Pulmonary artery endothelial cell (primary cell): ENCODE measurements at regions not wholly inside any gene's neighbourhood (a gene's known extent, or its start where the extent isn't known, plus 50 kb on each side); places are given as distances from the start of the nearest gene placed in this dataset.

Experiments used
- DNase-seq: peaks from one replicate; pipeline ENCODE4 v3.0.0-alpha.2; 2011; ENCODE audit warnings: low read depth, low spot score

DNA sequence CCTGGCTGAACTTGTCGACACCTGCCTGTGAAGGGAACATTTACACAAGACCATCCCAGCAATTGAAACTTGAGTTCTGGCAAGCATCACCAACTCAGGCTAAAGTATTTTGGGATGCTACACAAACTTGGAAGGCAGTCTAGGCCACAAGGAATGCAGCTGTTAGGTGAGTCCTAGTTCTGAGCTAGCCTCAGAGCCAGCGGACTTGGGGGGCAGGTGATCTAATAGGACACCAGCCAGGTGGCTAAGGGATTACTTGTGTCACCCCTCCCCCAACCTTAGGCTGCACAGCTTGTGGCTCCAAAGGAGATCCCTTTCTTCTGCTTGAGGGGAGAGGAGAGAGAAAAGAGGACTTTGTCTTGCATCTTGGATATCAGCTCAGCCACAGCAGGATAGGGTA is 62.3 kb upstream of the DKK2 start:
- no peak for DNase-seq

DNA sequence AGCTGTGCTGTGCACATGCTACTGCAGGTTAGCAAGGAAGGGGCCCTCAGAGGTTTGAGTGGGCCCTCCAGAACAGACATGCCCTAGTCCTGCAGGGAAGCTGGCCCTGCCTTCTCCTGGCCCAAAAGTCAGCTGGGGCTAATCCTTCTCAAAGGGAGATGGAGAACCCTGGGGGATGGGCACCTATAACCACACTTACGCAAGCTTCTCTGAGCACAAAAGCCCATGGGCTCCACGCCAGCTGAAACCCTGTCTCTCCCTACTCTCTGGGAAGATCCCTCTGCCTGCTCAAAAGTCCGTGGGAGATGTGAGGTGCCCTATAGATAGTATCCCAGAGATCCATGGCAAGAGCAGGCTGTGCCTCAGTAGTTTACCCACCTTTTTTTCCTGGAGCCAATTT is 58.9 kb upstream of the DKK2 start:
- no peak for DNase-seq

DNA sequence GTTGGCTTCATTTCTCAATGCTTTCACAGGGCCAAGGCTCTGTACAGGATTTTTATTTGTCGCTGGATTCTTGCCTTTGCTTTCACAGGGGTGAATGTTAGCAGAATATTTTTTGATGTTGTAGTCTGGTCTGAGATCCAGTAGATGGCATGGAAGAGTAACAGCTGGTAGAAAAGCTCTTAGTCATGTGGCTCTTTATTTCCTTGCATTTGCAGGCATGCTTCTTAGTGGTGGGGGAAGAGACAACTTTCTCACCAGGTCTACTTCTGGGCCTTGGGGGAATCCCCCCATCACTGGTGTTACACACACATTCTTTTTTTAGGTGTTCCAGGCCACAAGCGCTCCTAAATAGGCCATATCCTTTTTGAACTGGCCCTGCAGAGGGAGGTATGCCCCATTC is 58.2 kb upstream of the DKK2 start:
- DNase-seq, result peak; percentile 5
